22Rv1 (cell line): ENCODE measurements at regions not wholly inside any gene's neighbourhood (a gene's known extent, or its start where the extent isn't known, plus 50 kb on each side); places are given as distances from the start of the nearest gene placed in this dataset.

Experiments used
- H3K27ac ChIP-seq: fragments of 450-650 bp; 2 replicates; pipeline ENCODE4 v1.5.1; 2017
- CTCF ChIP-seq: fragments of 450-650 bp; IDR thresholded peaks from 2 replicates; pipeline ENCODE4 v1.5.1; 2017; ENCODE audit warnings: mild to moderate bottlenecking
- ZFX ChIP-seq: fragments of 450-650 bp; IDR thresholded peaks from 2 replicates; pipeline ENCODE4 v1.6.1; 2017; ENCODE audit warnings: antibody characterized with exemption, borderline replicate concordance

DNA sequence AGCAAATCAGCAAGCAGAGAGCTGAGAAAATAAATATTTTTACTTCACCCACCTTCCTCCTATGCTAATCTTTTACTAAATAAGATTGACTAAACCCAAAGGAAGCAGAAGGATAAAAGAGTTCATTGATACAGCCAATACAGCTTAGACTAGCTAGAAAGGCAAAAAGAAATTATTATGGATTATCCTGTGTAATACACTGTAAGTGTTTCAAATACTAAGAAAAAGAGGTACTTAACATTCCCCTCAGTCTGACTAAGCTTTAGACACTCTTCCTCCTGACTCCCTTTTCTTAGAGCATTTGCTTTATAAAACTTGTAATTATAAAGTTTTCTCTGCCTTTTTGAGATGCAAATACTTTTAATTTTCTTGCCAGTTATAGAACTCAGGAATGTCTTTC, 848.9 kb upstream of the CADM2 start:
- no peak for TF ChIP-seq CTCF
- no peak overlapping the region for H3K27ac ChIP-seq

- TF ChIP-seq ZFX (no peak), CTCF (no peak)
- no peak overlapping the region for H3K27ac ChIP-seq
Measured at GRCh38 chr3:84110787-84111186, 848.0 kb upstream of the CADM2 start.

DNA sequence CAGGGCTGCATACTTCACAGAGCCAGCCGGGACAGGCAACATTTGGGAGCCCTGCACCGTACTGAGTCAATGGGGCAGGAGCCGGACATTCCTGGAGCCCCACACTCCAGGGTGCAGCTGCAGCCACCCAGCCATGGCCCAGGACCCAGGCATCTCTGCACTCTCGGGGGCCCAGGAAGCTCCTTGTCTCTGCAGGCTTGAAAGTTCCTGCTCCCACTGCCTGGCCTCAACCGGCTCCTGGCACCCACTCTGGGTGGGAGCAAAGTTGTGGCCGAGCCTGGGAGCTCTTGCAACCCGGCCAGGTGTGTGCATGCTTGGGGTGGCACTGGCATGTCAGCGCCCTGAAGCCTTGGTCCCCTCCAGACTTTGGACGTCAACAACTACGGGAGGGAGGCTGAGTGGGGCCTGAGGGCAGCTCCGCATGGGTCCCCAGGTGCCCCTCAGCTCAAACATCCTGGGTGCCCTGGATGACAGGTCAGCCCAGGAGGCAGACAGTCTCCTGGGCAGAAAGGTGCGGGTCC, 833.5 kb upstream of the CADM2 start:
- no peak overlapping the region for H3K27ac ChIP-seq
- TF ChIP-seq CTCF = no peak

GRCh38 chr3:84125760-84126159, 833.0 kb upstream of the CADM2 start:
- H3K27ac ChIP-seq = no peak overlapping the region
- TF ChIP-seq CTCF = no peak
- no peak for TF ChIP-seq ZFX

GRCh38 chr3:84126160-84126559, 832.6 kb upstream of the CADM2 start:
- no peak overlapping the region for H3K27ac ChIP-seq
- TF ChIP-seq ZFX (no peak), CTCF (no peak)

DNA sequence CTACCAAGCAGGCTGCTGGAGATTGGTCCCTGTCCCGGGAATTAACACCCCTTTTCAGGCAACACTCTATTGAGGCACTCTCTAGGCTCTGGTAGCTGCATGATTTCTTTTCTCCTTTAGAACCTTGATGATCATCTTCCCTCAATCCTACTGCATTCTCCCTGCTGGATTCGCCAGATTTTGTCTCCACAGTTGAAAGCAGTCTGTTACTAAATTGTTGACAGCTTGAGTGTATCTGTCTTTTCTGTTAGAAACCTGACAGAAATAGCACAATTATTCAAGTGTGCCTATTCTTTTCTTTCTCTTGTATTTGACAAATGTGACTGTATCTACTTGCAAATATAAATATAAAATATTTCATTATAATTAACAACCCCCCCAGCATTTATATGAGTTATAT, 830.8 kb upstream of the CADM2 start:
- TF ChIP-seq ZFX = no peak
- no peak for TF ChIP-seq CTCF
- no peak overlapping the region for H3K27ac ChIP-seq

DNA sequence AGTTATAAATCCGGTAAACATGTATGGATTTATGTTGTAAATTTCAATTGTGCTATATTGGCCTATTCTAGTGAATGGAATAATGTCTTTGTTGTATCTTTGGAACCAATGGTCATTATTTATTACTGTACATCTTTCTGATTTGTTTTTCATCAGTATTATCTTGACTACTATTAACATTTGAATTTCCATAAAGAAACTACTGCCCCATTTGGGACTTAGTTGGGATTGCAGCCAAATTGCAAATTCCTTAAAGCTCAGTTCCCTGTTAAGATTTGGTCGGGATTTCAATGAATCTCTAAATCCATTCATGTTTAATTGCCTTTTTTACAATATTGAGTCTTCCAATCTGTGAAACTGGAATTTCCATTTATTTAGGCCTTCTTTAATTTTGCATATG, 822.4 kb upstream of the CADM2 start:
- TF ChIP-seq CTCF = no peak
- no peak for TF ChIP-seq ZFX
- no peak overlapping the region for H3K27ac ChIP-seq
